ENCODE measurements at regions not wholly inside any gene's neighbourhood (a gene's known extent, or its start where the extent isn't known, plus 50 kb on each side); places are given as distances from the start of the nearest gene placed in this dataset.

DNA sequence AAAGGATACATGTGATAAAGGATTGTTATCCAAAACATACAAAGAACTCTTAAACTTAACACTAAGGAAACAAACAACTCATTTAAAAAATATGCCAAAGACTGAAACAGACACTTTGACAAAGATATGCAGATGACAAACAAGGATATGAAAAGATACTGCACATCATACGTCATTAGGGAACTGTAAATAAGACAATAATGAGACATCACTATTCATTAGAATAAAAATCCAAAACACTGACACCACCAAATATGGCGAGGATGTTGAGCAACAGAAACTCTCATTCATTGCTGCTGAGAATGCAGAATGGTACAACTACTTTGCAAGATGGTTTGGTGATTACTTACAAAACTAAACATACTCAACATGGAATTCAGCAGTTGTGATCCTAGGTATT, 156.5 kb upstream of the FOXA2 start:
- TF ChIP-seq, protein P1, sequence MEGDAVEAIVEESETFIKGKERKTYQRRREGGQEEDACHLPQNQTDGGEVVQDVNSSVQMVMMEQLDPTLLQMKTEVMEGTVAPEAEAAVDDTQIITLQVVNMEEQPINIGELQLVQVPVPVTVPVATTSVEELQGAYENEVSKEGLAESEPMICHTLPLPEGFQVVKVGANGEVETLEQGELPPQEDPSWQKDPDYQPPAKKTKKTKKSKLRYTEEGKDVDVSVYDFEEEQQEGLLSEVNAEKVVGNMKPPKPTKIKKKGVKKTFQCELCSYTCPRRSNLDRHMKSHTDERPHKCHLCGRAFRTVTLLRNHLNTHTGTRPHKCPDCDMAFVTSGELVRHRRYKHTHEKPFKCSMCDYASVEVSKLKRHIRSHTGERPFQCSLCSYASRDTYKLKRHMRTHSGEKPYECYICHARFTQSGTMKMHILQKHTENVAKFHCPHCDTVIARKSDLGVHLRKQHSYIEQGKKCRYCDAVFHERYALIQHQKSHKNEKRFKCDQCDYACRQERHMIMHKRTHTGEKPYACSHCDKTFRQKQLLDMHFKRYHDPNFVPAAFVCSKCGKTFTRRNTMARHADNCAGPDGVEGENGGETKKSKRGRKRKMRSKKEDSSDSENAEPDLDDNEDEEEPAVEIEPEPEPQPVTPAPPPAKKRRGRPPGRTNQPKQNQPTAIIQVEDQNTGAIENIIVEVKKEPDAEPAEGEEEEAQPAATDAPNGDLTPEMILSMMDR (IDR thresholded peaks at IDR 0.05): no peak
- TF ChIP-seq ZFX (IDR thresholded peaks at IDR 0.05; ENCODE audit: borderline replicate concordance): no peak

GRCh38 chr20:22744341-22745193, 160.2 kb upstream of the FOXA2 start:
- TF ChIP-seq, protein P1 (IDR thresholded peaks at IDR 0.05): no peak
- TF ChIP-seq ZFX (IDR thresholded peaks at IDR 0.05; ENCODE audit: borderline replicate concordance): no peak
- H3K27ac ChIP-seq: no peak overlapping the region

More for the DNA sequence above, 156.5 kb upstream of the FOXA2 start:
- no peak overlapping the region for H3K27ac ChIP-seq

- TF ChIP-seq, protein P1 (IDR thresholded peaks at IDR 0.05): no peak
- no peak for TF ChIP-seq ZFX (IDR thresholded peaks at IDR 0.05; ENCODE audit: borderline replicate concordance)
Observed at GRCh38 chr20:22745194-22745500, 160.8 kb upstream of the FOXA2 start.

GRCh38 chr20:22746957-22747356, 162.6 kb upstream of the FOXA2 start:
- no peak overlapping the region for H3K27ac ChIP-seq
- TF ChIP-seq ZFX (IDR thresholded peaks at IDR 0.05; ENCODE audit: borderline replicate concordance): no peak
- TF ChIP-seq, protein P1 (IDR thresholded peaks at IDR 0.05): no peak

More at GRCh38 chr20:22745194-22745500, 160.8 kb upstream of the FOXA2 start:
- no peak overlapping the region for H3K27ac ChIP-seq

DNA sequence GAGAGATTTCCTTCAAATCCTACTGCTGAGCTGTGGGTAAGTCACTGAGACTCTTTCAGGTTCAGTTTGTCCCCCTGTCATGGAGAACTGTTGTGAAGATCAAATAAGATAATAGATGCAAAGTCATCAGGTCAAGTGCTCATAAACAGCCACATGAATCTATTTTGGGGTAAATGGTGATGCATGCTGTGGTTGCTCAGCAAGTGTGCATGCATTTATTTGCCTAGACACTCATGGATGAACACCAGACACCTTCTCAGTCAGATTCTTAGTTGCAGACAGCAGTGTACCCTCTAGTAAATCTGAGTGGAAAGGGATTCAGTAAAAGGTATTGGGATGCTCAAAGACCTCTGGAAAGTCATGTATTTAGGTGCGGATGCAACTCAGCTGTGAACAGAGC, 168.0 kb upstream of the FOXA2 start:
- TF ChIP-seq, protein P1 (IDR thresholded peaks at IDR 0.05): no peak
- TF ChIP-seq ZFX (IDR thresholded peaks at IDR 0.05; ENCODE audit: borderline replicate concordance): no peak
- H3K27ac ChIP-seq: no peak overlapping the region

GRCh38 chr20:22757424-22758183, 173.2 kb upstream of the FOXA2 start:
- no peak overlapping the region for H3K27ac ChIP-seq
- TF ChIP-seq, protein P1 (IDR thresholded peaks at IDR 0.05): no peak
- TF ChIP-seq ZFX (IDR thresholded peaks at IDR 0.05; ENCODE audit: borderline replicate concordance): no peak

DNA sequence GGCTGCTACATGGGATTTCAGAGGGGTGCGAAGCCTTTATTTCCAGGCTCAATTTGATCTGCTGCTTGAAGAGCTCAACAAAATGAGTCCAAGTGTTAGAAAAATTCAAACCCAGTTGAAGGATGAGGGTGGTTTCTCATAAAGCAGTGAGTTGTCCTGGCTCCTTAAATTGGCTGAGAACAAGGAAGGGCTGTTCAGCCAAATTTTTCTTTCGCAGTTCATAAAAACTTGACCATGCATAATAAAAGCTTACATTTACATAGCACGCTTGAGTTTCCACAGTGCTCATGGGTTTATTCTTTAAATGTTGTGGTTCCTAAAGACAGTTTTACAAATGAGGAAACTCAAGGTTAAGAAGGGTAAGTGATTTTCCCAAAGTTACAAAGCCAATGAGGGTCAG, 174.4 kb upstream of the FOXA2 start:
- no peak for TF ChIP-seq ZFX (IDR thresholded peaks at IDR 0.05; ENCODE audit: borderline replicate concordance)
- TF ChIP-seq, protein P1 (IDR thresholded peaks at IDR 0.05): no peak
- H3K27ac ChIP-seq: no peak overlapping the region
